Psoas muscle (tissue), 7 donors: ENCODE measurements at regions not wholly inside any gene's neighbourhood (a gene's known extent, or its start where the extent isn't known, plus 50 kb on each side); places are given as distances from the start of the nearest gene placed in this dataset.

Experiments used
- ATAC-seq, 4 donors: fragments of 200-7000 bp; cut with Tn5 transposase; one replicate each; pipeline ENCODE4 v1.9.1; 2020; ENCODE audit warnings: moderate library complexity in 3 of 4, mild to moderate bottlenecking in 2 of 4
- DNase-seq, 2 donors: peaks; one replicate each; pipeline ENCODE4 v3.0.0-alpha.2; 2020
- H3K27ac ChIP-seq: fragments of 200-600 bp; one replicate; pipeline ENCODE4 v1.8.0; 2022
- H3K27me3 ChIP-seq, 3 donors: fragments of 200-600 bp in 1 of 3; one replicate each; pipeline versions ENCODE4 v1.6.1 to v1.8.0; 2013 to 2022; ENCODE audit warnings: low read length in 2 of 3, mild to moderate bottlenecking in 2 of 3, moderate library complexity in 1 of 3; ENCODE audit not compliant: insufficient read depth in 3 of 3
- H3K36me3 ChIP-seq, 2 donors: fragments of 200-600 bp in 1 of 2; one replicate each; pipeline versions ENCODE4 v1.6.1 to v1.8.0; 2013 to 2022; ENCODE audit warnings: low read depth in 1 of 2, mild to moderate bottlenecking in 1 of 2, moderate library complexity in 1 of 2; ENCODE audit not compliant: insufficient read depth in 1 of 2
- H3K4me1 ChIP-seq: fragments of 200-600 bp; one replicate; pipeline ENCODE4 v1.8.0; 2022
- H3K4me3 ChIP-seq: fragments of 200-600 bp; one replicate; pipeline ENCODE4 v1.8.0; 2022; ENCODE audit warnings: mild to moderate bottlenecking
- H3K9me3 ChIP-seq: fragments of 200-600 bp; one replicate; pipeline ENCODE4 v1.8.0; 2022
- CTCF ChIP-seq: fragments of 200-600 bp; IDR thresholded peaks from one replicate; pipeline ENCODE4 v1.8.0; 2022; ENCODE audit warnings: antibody characterized with exemption
- WGBS, 3 donors: extraction: QIAGEN DNeasy Blood & Tissue Kit; methylation state at CpG; one replicate each; pipeline versions ENCODE4 v1.1.6 to v1.1.7; 2013; 5-methylcytosine and 5-hydroxymethylcytosine counted together
- intact Hi-C, 2 donors: fragments of 100-400 bp; cut with DNase I; formaldehyde crosslinking; loops; one replicate each; pipeline versions ENCODE4 v1.11.0 to v1.14.2; 2022
- donor health status: healthy with polysubstance abuse.
- donor health status: DM: no; HTN: no; CAD: no; lungs with moderate emphysema.
- donor health status: Bipolar disorder and iron deficiency.
- donor health status: healthy.
- donor health status: DM: yes; HTN: yes; CAD: no.
- donor health status: DM: no; HTN: no; CAD: no.
- donor health status: DM: yes; HTN: yes; CAD: no.

GRCh38 chr2:192373754-192374153 lies 179.0 kb upstream of the TMEFF2 start:
- ATAC-seq = no peak
- Histone ChIP-seq H3K27me3 (no peaks in the 10 kb centered on the region), H3K9me3 (no peaks in the 10 kb centered on the region), H3K4me3 (no peak overlapping the region), H3K27ac (no peak overlapping the region), H3K4me1 (no peaks in the 10 kb centered on the region), H3K36me3 (no peaks in the 10 kb centered on the region)
- DNase-seq = no peak
- intact Hi-C loops = no loop called here
- 79 to 86% (median 84%) methylated on average over 2 of the region's 2 CpGs for WGBS, 3 donors
- no peak for TF ChIP-seq CTCF

GRCh38 chr2:192373221-192373620 lies 178.5 kb upstream of the TMEFF2 start:
- ATAC-seq (no peak), DNase-seq (no peak)
- no peaks in the 10 kb centered on the region for H3K4me1 ChIP-seq
- H3K36me3 ChIP-seq = no peaks in the 10 kb centered on the region
- no peak for TF ChIP-seq CTCF
- WGBS, 3 donors = 81 to 93% (median 91%) methylated on average over 6 of the region's 6 CpGs
- H3K4me3 ChIP-seq = no peak overlapping the region
- no peaks in the 10 kb centered on the region for H3K9me3 ChIP-seq
- intact Hi-C loops = no loop called here
- H3K27me3 ChIP-seq = no peaks in the 10 kb centered on the region
- H3K27ac ChIP-seq = no peak overlapping the region

- TF ChIP-seq CTCF = no peak
- Histone ChIP-seq H3K36me3 (no peaks in the 10 kb centered on the region), H3K4me3 (no peak overlapping the region), H3K4me1 (no peaks in the 10 kb centered on the region), H3K9me3 (no peaks in the 10 kb centered on the region), H3K27ac (no peak overlapping the region), H3K27me3 (no peaks in the 10 kb centered on the region)
- no peak for ATAC-seq
- DNase-seq = no peak
- intact Hi-C loops = no loop called here
- 84 to 85% (median 84%) methylated on average over 3 of the region's 3 CpGs for WGBS, 3 donors
These were observed 175.2 kb upstream of the TMEFF2 start for GRCh38 chr2:192369969-192370368.

- H3K9me3 ChIP-seq = no peaks in the 10 kb centered on the region
- no peaks in the 10 kb centered on the region for H3K4me1 ChIP-seq
- H3K4me3 ChIP-seq = no peak overlapping the region
- H3K27me3 ChIP-seq = no peaks in the 10 kb centered on the region
- no peak for ATAC-seq
- intact Hi-C loops = no loop called here
- 34 to 54% (median 34%) methylated on average over 3 of the region's 3 CpGs for WGBS, 3 donors
- no peak for TF ChIP-seq CTCF
- no peak overlapping the region for H3K27ac ChIP-seq
- H3K36me3 ChIP-seq = no peaks in the 10 kb centered on the region
- DNase-seq = no peak
These were observed 162.5 kb upstream of the TMEFF2 start for GRCh38 chr2:192357217-192357616.

- H3K9me3 ChIP-seq = no peaks in the 10 kb centered on the region
- no peak overlapping the region for H3K4me3 ChIP-seq
- WGBS, 3 donors = 71 to 74% (median 74%) methylated on average over 3 of the region's 3 CpGs
- no peak overlapping the region for H3K27ac ChIP-seq
- H3K36me3 ChIP-seq = no peaks in the 10 kb centered on the region
- H3K27me3 ChIP-seq = no peaks in the 10 kb centered on the region
- no peaks in the 10 kb centered on the region for H3K4me1 ChIP-seq
- ATAC-seq = no peak
- DNase-seq = no peak
- intact Hi-C loops = no loop called here
- TF ChIP-seq CTCF = no peak
These were observed 159.9 kb upstream of the TMEFF2 start for GRCh38 chr2:192354512-192355244.
